Calu3 (cell line): ENCODE measurements at regions not wholly inside any gene's neighbourhood (a gene's known extent, or its start where the extent isn't known, plus 50 kb on each side); places are given as distances from the start of the nearest gene placed in this dataset.

ENCODE experiments used
- BruUV-seq: library from RNA; stranded (reverse); fragments of 400-500 nt; replicated peaks from 2 replicates; lab custom pipeline; 2021; lab: Mats Ljungman, UMichigan
- CTCF ChIA-PET: fragments of 300-600 bp; sonication (Branson Sonifier 250); formaldehyde crosslinking; loops from one replicate; lab custom pipeline; 2022; ENCODE audit warnings: antibody characterized with exemption; lab: Charles Lee
- DNase-seq: peaks from one replicate; pipeline ENCODE4 v3.0.0; 2022
- H3K27ac Mint-ChIP-seq: one replicate; pipeline ENCODE4 v1.8.0; 2022; ENCODE audit warnings: mixed read lengths; ENCODE audit not compliant: unreplicated experiment
- H3K27me3 Mint-ChIP-seq: one replicate; pipeline ENCODE4 v1.8.0; 2022; ENCODE audit warnings: mixed read lengths; ENCODE audit not compliant: unreplicated experiment
- H3K36me3 Mint-ChIP-seq: one replicate; pipeline ENCODE4 v1.8.0; 2022; ENCODE audit warnings: mild to moderate bottlenecking, moderate library complexity, mixed read lengths; ENCODE audit not compliant: insufficient read depth, unreplicated experiment
- H3K4me1 Mint-ChIP-seq: one replicate; pipeline ENCODE4 v1.8.0; 2022; ENCODE audit warnings: mild to moderate bottlenecking, low read depth, mixed read lengths; ENCODE audit not compliant: unreplicated experiment
- H3K4me3 Mint-ChIP-seq: one replicate; pipeline ENCODE4 v1.8.0; 2022; ENCODE audit warnings: mild to moderate bottlenecking, low read depth, moderate library complexity, mixed read lengths; ENCODE audit not compliant: unreplicated experiment
- H3K9me3 Mint-ChIP-seq: one replicate; pipeline ENCODE4 v1.8.0; 2022; ENCODE audit warnings: low read depth, mixed read lengths; ENCODE audit not compliant: unreplicated experiment
- intact Hi-C: fragments of 100-400 bp; cut with micrococcal nuclease; formaldehyde crosslinking; loops from one replicate; pipeline ENCODE4 v1.10.0; 2022; ENCODE audit not compliant: unreplicated experiment
- TF ChIP-seq, protein P1 (sequence below): fragments of 200-600 bp; IDR thresholded peaks from one replicate; pipeline ENCODE4 v1.8.0; 2022; ENCODE audit warnings: antibody characterized with exemption; ENCODE audit not compliant: unreplicated experiment

DNA sequence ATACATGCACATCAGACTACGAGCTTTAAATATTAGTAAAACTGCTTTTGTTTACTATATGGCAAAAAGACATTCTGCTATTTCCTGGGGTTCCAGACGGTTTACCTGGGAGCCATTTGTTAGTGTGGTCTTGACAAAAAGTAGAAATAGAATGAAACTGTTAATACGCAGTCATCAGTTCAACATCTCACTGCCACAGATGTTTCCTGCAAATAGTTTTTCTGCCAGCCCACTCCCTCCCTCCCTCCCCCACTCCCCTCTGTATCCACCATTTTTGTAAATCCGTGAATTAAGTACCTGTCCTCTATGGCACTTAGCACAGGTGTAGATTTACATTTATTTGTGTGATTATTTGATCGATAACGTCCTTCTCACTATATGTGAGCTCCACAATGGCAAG is 74.6 kb upstream of the TPK1 start:
- no peak for DNase-seq
- H3K27ac Mint-ChIP-seq = no peak overlapping the region
- TF ChIP-seq, protein P1, sequence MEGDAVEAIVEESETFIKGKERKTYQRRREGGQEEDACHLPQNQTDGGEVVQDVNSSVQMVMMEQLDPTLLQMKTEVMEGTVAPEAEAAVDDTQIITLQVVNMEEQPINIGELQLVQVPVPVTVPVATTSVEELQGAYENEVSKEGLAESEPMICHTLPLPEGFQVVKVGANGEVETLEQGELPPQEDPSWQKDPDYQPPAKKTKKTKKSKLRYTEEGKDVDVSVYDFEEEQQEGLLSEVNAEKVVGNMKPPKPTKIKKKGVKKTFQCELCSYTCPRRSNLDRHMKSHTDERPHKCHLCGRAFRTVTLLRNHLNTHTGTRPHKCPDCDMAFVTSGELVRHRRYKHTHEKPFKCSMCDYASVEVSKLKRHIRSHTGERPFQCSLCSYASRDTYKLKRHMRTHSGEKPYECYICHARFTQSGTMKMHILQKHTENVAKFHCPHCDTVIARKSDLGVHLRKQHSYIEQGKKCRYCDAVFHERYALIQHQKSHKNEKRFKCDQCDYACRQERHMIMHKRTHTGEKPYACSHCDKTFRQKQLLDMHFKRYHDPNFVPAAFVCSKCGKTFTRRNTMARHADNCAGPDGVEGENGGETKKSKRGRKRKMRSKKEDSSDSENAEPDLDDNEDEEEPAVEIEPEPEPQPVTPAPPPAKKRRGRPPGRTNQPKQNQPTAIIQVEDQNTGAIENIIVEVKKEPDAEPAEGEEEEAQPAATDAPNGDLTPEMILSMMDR = no peak
- H3K4me3 Mint-ChIP-seq = no peak overlapping the region
- CTCF ChIA-PET = no interaction called here
- H3K27me3 Mint-ChIP-seq = no peaks in the 10 kb centered on the region
- no TSS peak for BruUV-seq
- intact Hi-C loops = no loop called here
- H3K9me3 Mint-ChIP-seq = peaks cover 3% of the 10 kb centered on the region
- no peaks in the 10 kb centered on the region for H3K36me3 Mint-ChIP-seq
- H3K4me1 Mint-ChIP-seq = no peaks in the 10 kb centered on the region

- no peaks in the 10 kb centered on the region for H3K4me1 Mint-ChIP-seq
- no TSS peak for BruUV-seq
- no peaks in the 10 kb centered on the region for H3K27me3 Mint-ChIP-seq
- H3K27ac Mint-ChIP-seq = no peak overlapping the region
- TF ChIP-seq, protein P1 = no peak
- H3K9me3 Mint-ChIP-seq = peaks cover 3% of the 10 kb centered on the region
- no peak for DNase-seq
- H3K4me3 Mint-ChIP-seq = no peak overlapping the region
- CTCF ChIA-PET = no interaction called here
- intact Hi-C loops = no loop called here
- no peaks in the 10 kb centered on the region for H3K36me3 Mint-ChIP-seq
These were observed 73.2 kb upstream of the TPK1 start for GRCh38 chr7:144908943-144909556.

DNA sequence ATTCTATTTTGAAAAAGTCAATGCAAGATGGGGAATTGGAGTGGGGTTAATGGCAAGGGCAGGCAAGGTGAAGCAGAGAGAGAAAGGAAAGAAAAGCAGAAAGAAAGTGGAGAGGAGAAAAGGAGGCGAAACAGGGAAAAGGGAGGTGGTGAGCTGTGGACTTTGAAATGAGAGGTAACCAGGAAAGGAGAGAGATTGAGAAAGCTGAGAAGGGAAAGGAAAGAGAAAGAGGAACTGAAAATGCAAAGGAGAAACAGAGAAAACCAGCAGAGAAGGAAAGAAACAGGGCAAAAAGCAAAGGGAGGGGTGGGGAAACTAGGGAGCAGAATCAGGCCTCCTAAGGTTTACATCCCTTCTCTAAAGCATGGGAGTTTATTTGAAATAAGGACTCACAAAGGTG is 72.5 kb upstream of the TPK1 start:
- H3K27ac Mint-ChIP-seq = no peak overlapping the region
- TF ChIP-seq, protein P1 = no peak

DNA sequence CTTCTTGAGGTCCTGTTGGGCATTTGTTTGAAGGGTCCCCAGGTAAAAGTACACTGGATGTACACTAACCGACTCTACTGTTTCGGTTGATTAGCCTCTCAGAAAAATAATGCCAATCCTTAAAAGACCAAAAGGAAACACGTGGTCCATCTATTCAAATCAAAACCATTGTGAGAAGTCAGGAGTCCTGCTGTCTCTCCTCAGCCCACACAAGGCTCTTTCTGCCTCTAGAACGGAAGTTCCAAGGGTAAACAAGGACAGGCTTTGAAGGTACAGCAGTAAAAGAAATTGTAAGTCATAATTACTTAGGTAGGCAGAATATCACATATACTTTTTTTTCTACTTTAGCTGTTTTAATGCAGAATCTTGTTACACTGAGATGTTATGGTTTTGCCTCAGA is 71.7 kb upstream of the TPK1 start:
- H3K9me3 Mint-ChIP-seq = peaks cover 3% of the 10 kb centered on the region
- H3K4me3 Mint-ChIP-seq = no peak overlapping the region
- no peaks in the 10 kb centered on the region for H3K27me3 Mint-ChIP-seq
- H3K36me3 Mint-ChIP-seq = no peaks in the 10 kb centered on the region
- no peak for DNase-seq
- H3K4me1 Mint-ChIP-seq = no peaks in the 10 kb centered on the region
- BruUV-seq = no TSS peak
- no peak overlapping the region for H3K27ac Mint-ChIP-seq
- TF ChIP-seq, protein P1 = no peak
- intact Hi-C loops = no loop called here
- CTCF ChIA-PET = no interaction called here

More for the DNA sequence above, 72.5 kb upstream of the TPK1 start:
- DNase-seq = no peak
- CTCF ChIA-PET = no interaction called here
- Mint-ChIP-seq H3K9me3 (peaks cover 3% of the 10 kb centered on the region), H3K36me3 (no peaks in the 10 kb centered on the region), H3K4me1 (no peaks in the 10 kb centered on the region), H3K27me3 (no peaks in the 10 kb centered on the region), H3K4me3 (no peak overlapping the region)
- BruUV-seq = no TSS peak
- intact Hi-C loops = no loop called here
